A549 (cell line): ENCODE measurements at regions not wholly inside any gene's neighbourhood (a gene's known extent, or its start where the extent isn't known, plus 50 kb on each side); places are given as distances from the start of the nearest gene placed in this dataset.

ENCODE experiments used
- ATAC-seq, 2 experiments: fragments of 200-7000 bp in 1 of 2; fragments of >200 bp in 1 of 2; cut with Nextera tagmentation in 1 of 2; cut with Tn5 transposase in 1 of 2; 3 replicates each; pipeline versions ENCODE4 v1.8.0 to v1.9.1; 2018 to 2020; ENCODE audit warnings: mild to moderate bottlenecking in 1 of 2, moderate library complexity in 1 of 2
- CTCF ChIA-PET: fragments of 300-600 bp; sonication (Branson Sonifier 250); formaldehyde crosslinking; extraction: SDS; loops from one replicate; lab custom pipeline; 2021; ENCODE audit warnings: antibody characterized with exemption, inconsistent platforms; lab: Yijun Ruan, JAX
- POLR2A ChIA-PET: fragments of 350-600 bp; formaldehyde crosslinking; extraction: SDS; loops from one replicate; lab custom pipeline; 2021; ENCODE audit warnings: antibody characterized with exemption, inconsistent platforms; lab: Yijun Ruan, JAX
- DNase-seq, 2 experiments: peaks; one replicate each; pipeline versions ENCODE4 v3.0.0 to v3.0.0-alpha.2; 2011 to 2016; ENCODE audit warnings: low read depth in 1 of 2, low spot score in 1 of 2
- FAIRE-seq: peaks from 2 replicates; lab custom pipeline; 2011; peaks lifted over from hg19 to GRCh38; lab: Jason Lieb, UNC
- H3K27ac ChIP-seq, 2 experiments: fragments of >200 bp; sonication (Bioruptor Twin); formaldehyde crosslinking; 3 replicates each; pipeline ENCODE4 v1.5.1; 2016 to 2017
- H3K4me1 ChIP-seq: fragments of >200 bp; sonication (Bioruptor Twin); formaldehyde crosslinking; 3 replicates; pipeline ENCODE4 v1.6.1; 2016
- H3K4me2 ChIP-seq: fragments of >200 bp; sonication (Bioruptor Twin); formaldehyde crosslinking; 3 replicates; pipeline ENCODE4 v1.6.1; 2016
- H3K4me3 ChIP-seq: fragments of >200 bp; sonication (Bioruptor Twin); formaldehyde crosslinking; 3 replicates; pipeline ENCODE4 v1.5.1; 2016
- H3K9me3 ChIP-seq: fragments of >200 bp; sonication (Bioruptor Twin); formaldehyde crosslinking; 3 replicates; pipeline ENCODE4 v1.6.1; 2016
- ATOH8 ChIP-seq: fragments of 250-450 bp; sonication (Bioruptor Pico); IDR thresholded peaks from 2 replicates; pipeline ENCODE4 v1.5.0; 2020; ENCODE audit warnings: low read depth, mild to moderate bottlenecking, moderate library complexity
- BHLHE40 ChIP-seq: IDR thresholded peaks from 2 replicates; pipeline ENCODE4 v1.6.1; 2012; ENCODE audit warnings: low read depth, low read length, inconsistent platforms
- CBX8 ChIP-seq: fragments of 200-600 bp; sonication (generic); IDR thresholded peaks from 2 replicates; pipeline ENCODE4 v1.6.1; 2016
- CHD4 ChIP-seq: fragments of 200-600 bp; sonication (generic); IDR thresholded peaks from 2 replicates; pipeline ENCODE4 v1.6.1; 2016; ENCODE audit warnings: antibody characterized with exemption, mild to moderate bottlenecking, borderline replicate concordance
- CTCF ChIP-seq: fragments of >200 bp; sonication (Bioruptor Twin); formaldehyde crosslinking; IDR thresholded peaks from 3 replicates; pipeline ENCODE4 v1.5.1; 2016
- EHMT2 ChIP-seq: fragments of 200-600 bp; sonication (generic); IDR thresholded peaks from 2 replicates; pipeline ENCODE4 v1.6.1; 2016; ENCODE audit warnings: antibody characterized with exemption, low read depth, mild to moderate bottlenecking, moderate library complexity
- EP300 ChIP-seq, 2 experiments: fragments of >200 bp; sonication (Bioruptor Twin); formaldehyde crosslinking; IDR thresholded peaks; 2 replicates in 1 of 2; 3 replicates in 1 of 2; pipeline ENCODE4 v1.6.1; 2016 to 2017
- FOSB ChIP-seq: fragments of 250-450 bp; sonication (Bioruptor Pico); IDR thresholded peaks from 2 replicates; pipeline ENCODE4 v1.5.0; 2020; ENCODE audit warnings: mild to moderate bottlenecking, moderate library complexity
- HDAC2 ChIP-seq: fragments of 200-600 bp; sonication (generic); IDR thresholded peaks from 2 replicates; pipeline ENCODE4 v1.6.1; 2016
- HEYL ChIP-seq: fragments of 250-450 bp; sonication (Bioruptor Pico); IDR thresholded peaks from 2 replicates; pipeline ENCODE4 v1.8.0; 2021; ENCODE audit warnings: mild to moderate bottlenecking, moderate library complexity
- HOXB5 ChIP-seq: fragments of 250-450 bp; sonication (Bioruptor Pico); IDR thresholded peaks from 2 replicates; pipeline ENCODE4 v1.5.0; 2020; ENCODE audit warnings: mild to moderate bottlenecking, moderate library complexity
- JUN ChIP-seq, 2 experiments: fragments of >200 bp; sonication (Bioruptor Twin); formaldehyde crosslinking; IDR thresholded peaks; 2 replicates in 1 of 2; 3 replicates in 1 of 2; pipeline ENCODE4 v1.6.1; 2016 to 2017
- JUNB ChIP-seq: fragments of >200 bp; sonication (Bioruptor Twin); formaldehyde crosslinking; IDR thresholded peaks from 2 replicates; pipeline ENCODE4 v1.6.1; 2016
- KDM1A ChIP-seq: fragments of 200-600 bp; sonication (generic); IDR thresholded peaks from 2 replicates; pipeline ENCODE4 v1.6.1; 2016; ENCODE audit warnings: low read depth, mild to moderate bottlenecking
- NFE2L2 ChIP-seq: fragments of 150-350 bp; conservative IDR thresholded peaks from 2 replicates; pipeline ENCODE4 v1.6.1; 2014; ENCODE audit warnings: low read length
- NR3C1 ChIP-seq: fragments of >200 bp; sonication (Bioruptor Twin); formaldehyde crosslinking; IDR thresholded peaks from 3 replicates; pipeline ENCODE4 v1.6.1; 2017
- POLR2AphosphoS2 ChIP-seq: conservative IDR thresholded peaks from 2 replicates; pipeline ENCODE4 v1.6.1; 2012; ENCODE audit warnings: low read length, improper control_type of control experiment, inconsistent platforms
- RAD21 ChIP-seq, 2 experiments: fragments of >200 bp in 1 of 2; sonication (Bioruptor Twin) in 1 of 2; formaldehyde crosslinking in 1 of 2; IDR thresholded peaks in 1 of 2; conservative IDR thresholded peaks in 1 of 2; 2 replicates in 1 of 2; 3 replicates in 1 of 2; pipeline ENCODE4 v1.6.1; 2012 to 2018; ENCODE audit warnings: inconsistent platforms in 1 of 2
- RCOR1 ChIP-seq: fragments of 150-350 bp; IDR thresholded peaks from 2 replicates; pipeline ENCODE4 v1.6.1; 2014; ENCODE audit warnings: antibody characterized with exemption, low read length, low read depth
- RNF2 ChIP-seq: fragments of 200-600 bp; sonication (generic); IDR thresholded peaks from 2 replicates; pipeline ENCODE4 v1.6.1; 2016; ENCODE audit warnings: low read depth, mild to moderate bottlenecking, antibody characterized with exemption, moderate library complexity, borderline replicate concordance
- SREBF2 ChIP-seq: fragments of 450-650 bp; IDR thresholded peaks from 2 replicates; pipeline ENCODE4 v1.6.1; 2014; ENCODE audit warnings: mild to moderate bottlenecking, moderate library complexity
- TFCP2L1 ChIP-seq: fragments of 250-450 bp; sonication (Bioruptor Pico); IDR thresholded peaks from 2 replicates; pipeline ENCODE4 v1.5.0; 2021; ENCODE audit warnings: mild to moderate bottlenecking
- TP53 ChIP-seq: fragments of 250-450 bp; sonication (Bioruptor Pico); IDR thresholded peaks from 2 replicates; pipeline ENCODE4 v1.5.0; 2021; ENCODE audit warnings: mild to moderate bottlenecking, moderate library complexity
- WGBS: methylation state at CpG from one replicate; pipeline ENCODE4 v1.1.6; 2017; ENCODE audit errors: missing lambda C conversion rate; 5-methylcytosine and 5-hydroxymethylcytosine counted together
- TF ChIP-seq, protein P1 (sequence below): fragments of >200 bp; sonication (Bioruptor Twin); formaldehyde crosslinking; IDR thresholded peaks from 3 replicates; pipeline ENCODE4 v1.6.1; 2016
- TF ChIP-seq, protein P2 (sequence below): fragments of 200-600 bp; sonication (generic); IDR thresholded peaks from 2 replicates; pipeline ENCODE4 v1.6.1; 2016; ENCODE audit warnings: antibody characterized with exemption, mild to moderate bottlenecking, moderate library complexity

- no peak for ATAC-seq
- ChIA-PET POLR2A (no interaction called here), CTCF (no interaction called here)
- Histone ChIP-seq H3K27ac (no peak overlapping the region), H3K4me2 (no peak overlapping the region), H3K4me3 (no peak overlapping the region), H3K4me1 (no peaks in the 10 kb centered on the region), H3K9me3 (no peaks in the 10 kb centered on the region)
- DNase-seq, result no peak
- FAIRE-seq, result no peak
- 3% methylated on average over 2 of the region's 2 CpGs for WGBS
- TF ChIP-seq KDM1A (no peak), RNF2 (no peak), RCOR1 (no peak), TFCP2L1 (no peak), NFE2L2 (no peak), HEYL (CRISPR knock-in tag) (no peak), POLR2AphosphoS2 (no peak), ATOH8 (CRISPR knock-in tag) (no peak), FOSB (CRISPR knock-in tag) (no peak), JUN (IDR thresholded peaks at IDR 0.05) (no peak), CTCF (no peak), CBX8 (no peak), TP53 (CRISPR knock-in tag) (no peak), EP300 (IDR thresholded peaks at IDR 0.05) (no peak), BHLHE40 (no peak), SREBF2 (no peak), HOXB5 (CRISPR knock-in tag) (no peak)
These were observed 224.8 kb upstream of the EDA2R start for GRCh38 chrX:66863721-66864120.

GRCh38 chrX:66833426-66833825 lies 194.5 kb upstream of the EDA2R start:
- no peak for ATAC-seq
- Histone ChIP-seq H3K4me2 (no peak overlapping the region), H3K9me3 (no peaks in the 10 kb centered on the region), H3K27ac (no peak overlapping the region), H3K4me3 (no peak overlapping the region), H3K4me1 (no peaks in the 10 kb centered on the region)
- FAIRE-seq, result no peak
- WGBS, result no CpG with 5 or more reads among the region's 1 CpG
- DNase-seq, result no peak
- ChIA-PET CTCF (no interaction called here), POLR2A (no interaction called here)
- TF ChIP-seq HDAC2, result no peak
- TF ChIP-seq JUNB, result no peak
- TF ChIP-seq RAD21 (conservative IDR thresholded peaks at IDR 0.05 in 1 of 2, IDR thresholded peaks at IDR 0.05 in 1 of 2), result no peak
- no peak for TF ChIP-seq HEYL (CRISPR knock-in tag)
- TF ChIP-seq CHD4, result no peak
- TF ChIP-seq KDM1A, result no peak
- TF ChIP-seq, protein P1, sequence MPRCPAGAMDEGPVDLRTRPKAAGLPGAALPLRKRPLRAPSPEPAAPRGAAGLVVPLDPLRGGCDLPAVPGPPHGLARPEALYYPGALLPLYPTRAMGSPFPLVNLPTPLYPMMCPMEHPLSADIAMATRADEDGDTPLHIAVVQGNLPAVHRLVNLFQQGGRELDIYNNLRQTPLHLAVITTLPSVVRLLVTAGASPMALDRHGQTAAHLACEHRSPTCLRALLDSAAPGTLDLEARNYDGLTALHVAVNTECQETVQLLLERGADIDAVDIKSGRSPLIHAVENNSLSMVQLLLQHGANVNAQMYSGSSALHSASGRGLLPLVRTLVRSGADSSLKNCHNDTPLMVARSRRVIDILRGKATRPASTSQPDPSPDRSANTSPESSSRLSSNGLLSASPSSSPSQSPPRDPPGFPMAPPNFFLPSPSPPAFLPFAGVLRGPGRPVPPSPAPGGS, result no peak
- TF ChIP-seq, protein P2, sequence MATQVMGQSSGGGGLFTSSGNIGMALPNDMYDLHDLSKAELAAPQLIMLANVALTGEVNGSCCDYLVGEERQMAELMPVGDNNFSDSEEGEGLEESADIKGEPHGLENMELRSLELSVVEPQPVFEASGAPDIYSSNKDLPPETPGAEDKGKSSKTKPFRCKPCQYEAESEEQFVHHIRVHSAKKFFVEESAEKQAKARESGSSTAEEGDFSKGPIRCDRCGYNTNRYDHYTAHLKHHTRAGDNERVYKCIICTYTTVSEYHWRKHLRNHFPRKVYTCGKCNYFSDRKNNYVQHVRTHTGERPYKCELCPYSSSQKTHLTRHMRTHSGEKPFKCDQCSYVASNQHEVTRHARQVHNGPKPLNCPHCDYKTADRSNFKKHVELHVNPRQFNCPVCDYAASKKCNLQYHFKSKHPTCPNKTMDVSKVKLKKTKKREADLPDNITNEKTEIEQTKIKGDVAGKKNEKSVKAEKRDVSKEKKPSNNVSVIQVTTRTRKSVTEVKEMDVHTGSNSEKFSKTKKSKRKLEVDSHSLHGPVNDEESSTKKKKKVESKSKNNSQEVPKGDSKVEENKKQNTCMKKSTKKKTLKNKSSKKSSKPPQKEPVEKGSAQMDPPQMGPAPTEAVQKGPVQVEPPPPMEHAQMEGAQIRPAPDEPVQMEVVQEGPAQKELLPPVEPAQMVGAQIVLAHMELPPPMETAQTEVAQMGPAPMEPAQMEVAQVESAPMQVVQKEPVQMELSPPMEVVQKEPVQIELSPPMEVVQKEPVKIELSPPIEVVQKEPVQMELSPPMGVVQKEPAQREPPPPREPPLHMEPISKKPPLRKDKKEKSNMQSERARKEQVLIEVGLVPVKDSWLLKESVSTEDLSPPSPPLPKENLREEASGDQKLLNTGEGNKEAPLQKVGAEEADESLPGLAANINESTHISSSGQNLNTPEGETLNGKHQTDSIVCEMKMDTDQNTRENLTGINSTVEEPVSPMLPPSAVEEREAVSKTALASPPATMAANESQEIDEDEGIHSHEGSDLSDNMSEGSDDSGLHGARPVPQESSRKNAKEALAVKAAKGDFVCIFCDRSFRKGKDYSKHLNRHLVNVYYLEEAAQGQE, result no peak
- TF ChIP-seq NR3C1, result no peak
- no peak for TF ChIP-seq HOXB5 (CRISPR knock-in tag)
- TF ChIP-seq EHMT2, result no peak
